GM12873 (cell line): ENCODE measurements at regions not wholly inside any gene's neighbourhood (a gene's known extent, or its start where the extent isn't known, plus 50 kb on each side); places are given as distances from the start of the nearest gene placed in this dataset.

Experiments
- CTCF ChIP-seq: IDR thresholded peaks from 2 replicates; pipeline ENCODE4 v1.5.1; 2012; ENCODE audit warnings: low read depth, mild to moderate bottlenecking, moderate library complexity, low read length, control low read depth; ENCODE audit not compliant: insufficient read depth; ENCODE audit errors: missing control alignments

- TF ChIP-seq CTCF = no peak
Observed at GRCh38 chr5:36435516-36435915, 133.8 kb upstream of the RANBP3L start.

GRCh38 chr5:36436306-36436705, 134.6 kb upstream of the RANBP3L start:
- TF ChIP-seq CTCF = no peak

- TF ChIP-seq CTCF = no peak
Observed at GRCh38 chr5:36438765-36439561, 137.3 kb upstream of the RANBP3L start.

GRCh38 chr5:36440300-36440699, 138.6 kb upstream of the RANBP3L start:
- TF ChIP-seq CTCF = no peak

- TF ChIP-seq CTCF = no peak
Observed at GRCh38 chr5:36441280-36441679, 139.6 kb upstream of the RANBP3L start.

GRCh38 chr5:36442352-36442751, 140.7 kb upstream of the RANBP3L start:
- no peak for TF ChIP-seq CTCF

GRCh38 chr5:36442796-36443195, 141.1 kb upstream of the RANBP3L start:
- TF ChIP-seq CTCF = no peak
